Right renal pelvis (tissue), 4 donors: ENCODE measurements at regions not wholly inside any gene's neighbourhood (a gene's known extent, or its start where the extent isn't known, plus 50 kb on each side); places are given as distances from the start of the nearest gene placed in this dataset.
A peak's percentile ranks its signal among the peaks of the same experiment; 100 is the strongest.

Experiments used
- DNase-seq, 4 donors: peaks; one replicate each; pipeline ENCODE4 v3.0.0-alpha.2; 2013; ENCODE audit warnings: low read depth in 4 of 4, low spot score in 3 of 4, missing footprints in 1 of 4

GRCh38 chr2:133666621-133667020, 98.4 kb upstream of the NCKAP5 start:
- no peak for DNase-seq

DNA sequence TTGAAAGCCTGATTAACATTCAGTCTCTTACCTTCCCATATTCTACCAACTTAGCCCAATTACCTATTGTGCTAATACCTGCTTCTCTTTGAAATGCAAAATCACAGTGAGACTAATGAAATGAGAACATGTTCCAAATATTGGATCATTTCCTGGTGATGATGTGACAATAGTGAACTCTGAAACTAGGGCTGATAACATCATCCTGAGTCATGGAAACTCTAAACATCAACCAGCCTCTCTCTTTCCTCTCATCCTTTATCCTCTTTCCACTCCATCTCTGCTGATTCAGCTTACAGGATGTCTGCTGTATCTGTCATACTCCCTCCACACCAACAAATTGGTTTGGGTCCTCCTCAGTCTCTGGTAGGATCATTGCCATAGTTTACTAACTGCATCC, 98.8 kb upstream of the NCKAP5 start:
- no peak for DNase-seq

DNA sequence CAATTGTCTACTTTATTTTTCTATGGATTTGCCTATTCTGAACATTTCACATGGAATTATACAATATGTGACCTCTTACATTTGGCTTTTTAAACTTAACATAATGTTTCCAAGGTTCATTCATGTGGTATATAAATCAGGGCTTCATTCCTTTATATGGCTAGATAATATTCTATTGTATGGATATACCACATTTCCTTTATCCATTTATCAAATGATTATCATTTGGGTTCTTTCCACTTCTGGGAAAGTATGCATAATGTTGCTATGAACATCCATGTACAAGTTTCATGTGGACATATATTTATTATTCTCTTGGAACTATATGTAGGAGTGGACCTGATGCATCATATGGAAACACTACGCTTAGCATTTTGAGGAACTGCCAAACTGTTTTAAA, 99.7 kb upstream of the NCKAP5 start:
- DNase-seq = no peak

GRCh38 chr2:133668547-133668946, 100.3 kb upstream of the NCKAP5 start:
- DNase-seq = no peak

- DNase-seq = no peak
These were observed 105.1 kb upstream of the NCKAP5 start for GRCh38 chr2:133673305-133673905.

DNA sequence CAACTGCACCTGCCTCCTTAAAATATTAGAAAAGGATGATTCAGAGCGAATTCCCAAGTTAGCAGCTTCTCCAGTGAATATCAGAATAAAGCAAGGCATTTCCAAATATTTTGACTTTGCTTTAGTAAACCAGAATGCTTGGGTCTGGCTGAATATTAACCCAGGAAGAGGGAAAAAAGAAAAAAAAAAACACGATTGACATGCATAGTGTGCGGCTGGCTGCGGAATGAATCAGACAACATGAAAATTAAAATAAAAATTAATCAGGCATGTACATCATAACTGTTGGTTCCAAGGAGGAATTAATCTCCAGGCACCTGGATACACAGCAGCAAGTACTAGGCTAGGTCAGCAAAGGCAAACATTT, 105.8 kb upstream of the NCKAP5 start:
- no peak for DNase-seq

DNA sequence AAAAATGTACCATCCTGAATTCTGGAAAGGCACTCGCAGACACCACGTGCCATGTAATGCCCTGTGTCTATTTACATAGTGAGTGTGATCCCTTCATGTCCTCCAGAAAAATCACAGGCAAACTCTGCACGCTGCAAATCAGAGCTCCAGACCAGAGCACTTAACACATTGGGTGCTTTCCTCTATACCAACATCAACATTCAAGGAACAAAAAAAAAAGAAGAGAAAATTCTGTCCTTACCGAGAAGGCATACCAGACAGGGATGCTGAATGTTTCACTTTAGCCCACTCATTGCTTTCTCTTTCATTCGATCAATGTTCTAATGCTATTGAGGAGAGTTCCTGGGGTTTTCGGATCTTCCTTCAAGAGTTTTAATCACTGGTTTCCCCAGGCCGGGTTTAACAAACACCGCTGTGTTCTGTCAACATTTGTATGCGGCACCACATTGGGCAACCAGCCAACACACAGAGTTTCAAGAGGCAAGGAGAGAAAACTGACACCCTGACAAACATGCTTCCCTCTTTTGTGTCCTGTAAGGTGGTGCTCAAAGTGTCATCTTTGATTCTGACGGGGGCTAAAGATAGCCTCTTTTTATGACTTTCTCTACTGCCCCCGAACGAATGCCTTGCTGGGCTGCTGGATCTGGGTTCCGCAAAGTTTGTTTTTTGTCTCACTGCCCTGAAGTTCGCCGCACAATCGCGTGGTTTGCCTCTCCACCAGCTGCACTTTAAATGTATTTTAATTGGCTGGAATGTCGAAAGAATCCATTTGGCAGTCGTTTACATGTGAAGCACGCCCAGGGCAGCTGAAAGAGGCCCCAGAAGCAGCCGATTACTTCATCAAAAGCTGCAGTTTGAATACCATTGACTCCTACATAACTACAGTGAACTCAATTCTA, 106.4 kb upstream of the NCKAP5 start:
- DNase-seq = peak; percentile 53 to 73 (median 64)

- no peak for DNase-seq
These were observed 108.3 kb upstream of the NCKAP5 start for GRCh38 chr2:133676392-133677130.

DNA sequence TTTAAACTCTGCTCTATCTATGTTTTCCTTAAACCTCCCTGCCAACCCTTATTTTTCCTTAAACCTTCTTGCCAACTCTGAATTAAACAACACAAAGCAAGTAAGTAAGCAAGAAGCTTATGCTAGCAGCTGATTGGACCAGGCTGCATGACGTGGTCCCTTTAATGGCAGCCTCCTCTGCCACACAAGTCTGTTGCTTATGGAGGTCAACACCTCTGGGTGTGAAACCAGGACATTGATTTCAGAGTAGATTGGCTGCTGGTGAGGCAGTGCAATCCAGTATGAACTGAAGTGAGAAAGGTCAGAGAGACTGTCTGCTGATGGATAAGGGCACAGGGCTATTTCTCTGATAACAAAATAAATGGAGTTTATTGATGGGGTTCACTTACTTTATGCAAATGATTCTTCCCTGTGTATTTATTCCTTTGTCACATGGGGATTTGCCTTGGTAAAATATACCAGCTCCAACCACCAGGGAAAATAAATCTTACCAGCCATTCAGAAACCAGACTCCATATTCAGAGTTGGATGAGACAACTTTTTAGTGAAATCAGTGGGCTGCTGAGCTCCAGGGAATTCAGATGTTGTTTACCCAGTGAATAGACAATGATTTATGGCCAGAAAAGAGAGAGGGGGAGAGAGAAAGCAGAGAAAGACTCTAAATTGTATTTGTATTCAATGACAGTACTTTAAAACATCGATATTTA, 112.2 kb upstream of the NCKAP5 start:
- no peak for DNase-seq

DNA sequence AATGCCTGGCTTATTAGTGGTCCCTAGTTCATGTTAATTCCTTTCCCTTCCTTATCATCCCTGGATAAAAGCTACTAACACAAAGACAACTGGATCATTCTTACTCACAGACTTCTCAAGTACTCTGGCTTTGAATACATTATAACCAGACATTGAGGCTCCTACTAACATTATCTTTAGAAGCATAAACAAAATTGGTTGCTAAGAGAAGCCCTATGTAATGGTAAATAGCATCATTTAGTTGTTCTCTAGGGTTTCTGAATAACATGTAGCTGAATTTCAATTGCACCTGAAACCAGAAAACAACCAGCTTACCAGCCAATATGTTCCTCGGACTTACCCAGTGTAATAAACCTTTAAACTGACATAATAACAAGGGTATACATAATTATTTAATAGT, 114.1 kb upstream of the NCKAP5 start:
- no peak for DNase-seq

DNA sequence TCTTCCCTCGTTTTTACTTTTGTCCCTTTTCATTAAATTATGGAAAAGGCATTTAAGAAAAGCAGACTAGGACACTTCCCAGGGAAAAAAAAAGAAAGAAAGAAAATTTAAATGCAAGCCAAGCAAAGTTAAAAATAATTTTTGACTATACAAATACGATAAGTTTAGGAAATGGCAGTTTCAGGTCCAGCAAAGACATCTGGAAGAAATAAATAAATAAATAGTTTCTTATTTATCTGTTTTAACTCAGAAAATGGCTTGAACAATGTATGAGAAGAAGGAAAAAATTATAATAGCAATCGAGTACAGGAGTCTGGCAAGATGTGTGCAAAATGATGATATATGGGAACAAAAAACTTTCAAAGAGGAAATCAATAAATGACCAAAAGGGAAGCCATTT, 114.6 kb upstream of the NCKAP5 start:
- no peak for DNase-seq

DNA sequence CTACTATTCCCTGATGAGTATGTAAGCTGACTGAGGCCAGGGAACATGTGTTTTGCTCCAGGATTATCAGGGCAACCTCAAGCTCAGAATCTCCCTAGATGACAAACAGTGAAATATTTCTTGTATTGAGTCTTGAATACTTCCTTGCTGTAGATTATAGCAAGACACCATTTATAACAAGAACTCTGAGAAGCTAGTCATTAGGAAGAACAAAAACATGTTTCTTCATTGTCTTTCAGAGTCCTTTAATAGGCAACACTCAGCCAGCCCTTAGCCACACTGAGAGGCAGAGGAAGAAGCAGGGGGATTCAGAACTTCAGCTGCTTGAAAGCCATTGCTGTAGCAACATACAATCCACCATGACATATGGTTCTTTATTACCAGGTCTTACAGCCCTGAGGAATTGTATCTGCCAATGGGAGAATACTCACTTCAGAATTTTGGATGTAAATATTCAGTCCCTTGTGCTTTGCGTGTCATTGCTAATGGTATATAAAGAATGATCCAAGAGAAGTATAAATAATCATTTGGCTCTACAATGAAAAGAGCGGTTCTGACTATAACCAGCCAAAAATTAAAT, 117.5 kb upstream of the NCKAP5 start:
- no peak for DNase-seq

- DNase-seq = no peak
These were observed 122.5 kb upstream of the NCKAP5 start for GRCh38 chr2:133690780-133691179.

- DNase-seq = no peak
These were observed 123.1 kb upstream of the NCKAP5 start for GRCh38 chr2:133691336-133691735.

DNA sequence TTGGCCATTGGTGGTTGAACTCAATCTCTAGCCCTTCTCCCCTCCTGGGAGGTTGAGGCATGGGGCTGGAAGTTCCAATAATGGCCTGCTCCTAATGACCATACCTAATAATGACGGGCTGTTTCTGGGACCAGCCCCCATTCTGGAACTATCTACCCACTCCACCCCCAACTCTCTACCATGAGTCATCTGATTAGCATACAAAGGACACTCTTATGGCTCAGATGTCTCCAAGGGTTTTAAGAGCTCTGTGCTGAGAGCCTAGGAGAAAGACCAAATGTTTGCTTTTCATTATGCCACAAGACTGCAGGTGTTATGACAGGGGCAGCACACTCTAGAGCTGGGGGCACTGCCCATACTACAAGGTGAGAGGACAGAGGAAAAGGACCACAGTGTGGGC, 137.0 kb upstream of the NCKAP5 start:
- DNase-seq = no peak

GRCh38 chr2:133710613-133711012, 142.3 kb upstream of the NCKAP5 start:
- no peak for DNase-seq

DNA sequence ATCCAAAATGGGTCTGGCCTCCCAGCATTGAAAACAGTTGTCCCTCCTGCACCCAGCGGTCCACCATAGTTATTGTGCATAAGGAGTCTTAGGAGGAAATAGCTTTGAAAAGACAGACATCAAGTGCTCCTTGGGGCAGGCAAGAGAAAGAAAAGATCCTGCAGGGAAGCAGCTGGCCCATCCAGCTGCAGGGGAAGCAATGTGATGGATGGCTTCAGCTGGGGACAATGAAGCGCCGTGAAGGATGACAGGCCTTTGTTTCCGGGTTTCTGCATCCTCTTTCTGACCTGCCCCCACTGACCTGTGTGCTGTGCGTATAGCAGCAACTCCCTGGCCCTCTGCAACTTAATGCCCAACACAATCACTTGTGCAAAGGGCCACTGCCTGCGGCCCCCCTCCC, 142.9 kb upstream of the NCKAP5 start:
- peak in 1 of 4 donors; percentile 10 for DNase-seq

- no peak for DNase-seq
These were observed 143.5 kb upstream of the NCKAP5 start for GRCh38 chr2:133711806-133712205.

DNA sequence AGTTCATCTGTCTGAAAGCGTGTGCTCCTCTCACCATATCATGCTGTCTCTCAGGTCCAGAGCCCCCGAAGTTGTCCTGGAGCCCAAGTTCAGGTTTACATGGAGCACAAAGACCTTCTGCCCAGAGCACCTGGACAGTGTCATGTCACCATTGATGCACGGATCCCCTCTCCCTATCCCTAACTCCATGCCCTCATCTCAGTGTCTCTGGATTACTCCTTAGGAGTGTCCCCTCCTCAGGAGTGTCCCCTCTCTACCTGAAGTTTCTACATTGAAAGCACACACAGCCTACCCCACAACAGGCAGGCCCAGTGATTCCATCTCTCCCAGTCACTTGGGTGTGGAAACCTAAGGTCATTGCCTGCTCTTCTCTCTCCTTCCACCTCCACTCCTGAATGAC, 144.1 kb upstream of the NCKAP5 start:
- no peak for DNase-seq

DNA sequence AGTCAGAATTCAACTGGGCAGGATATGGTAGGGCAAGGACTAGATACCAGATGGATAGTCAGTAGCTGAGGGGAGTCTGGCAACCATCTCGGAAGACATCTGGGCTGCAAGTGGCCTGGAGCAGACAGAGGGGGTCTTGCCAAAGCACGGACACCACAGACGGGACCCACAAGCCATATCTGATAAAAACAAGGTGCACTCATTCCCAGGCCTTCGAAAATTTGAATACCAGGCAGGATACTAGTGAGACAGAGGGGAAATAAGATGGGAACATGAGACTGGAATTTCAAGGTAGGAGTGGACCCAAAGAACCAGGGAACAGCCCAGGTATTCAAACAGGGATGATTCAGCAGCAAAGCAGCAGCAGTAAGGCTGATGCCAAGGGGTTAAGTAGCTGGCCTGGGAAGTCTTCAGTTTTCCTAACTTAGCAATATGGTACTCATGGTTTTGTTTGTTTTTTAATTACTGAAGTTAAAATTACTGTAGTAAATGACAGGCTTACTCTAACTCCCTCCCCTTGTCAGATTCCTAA, 144.9 kb upstream of the NCKAP5 start:
- no peak for DNase-seq
